Natural killer cell (primary cell): ENCODE measurements at regions not wholly inside any gene's neighbourhood (a gene's known extent, or its start where the extent isn't known, plus 50 kb on each side); places are given as distances from the start of the nearest gene placed in this dataset.
"Not testable (repeated sequence)": the region's sequence is repeated elsewhere in the genome, so short reads cannot be mapped to it uniquely, and the experiment has no call there.

Experiments used
- ATAC-seq, 3 donors: fragments of 150-1000 bp in 2 of 3; fragments of 200-7000 bp in 1 of 3; cut with Tn5 transposase; 1 replicate in 1 of 3; 2 replicates in 2 of 3; pipeline ENCODE4 v1.10.0; 2021; ENCODE audit warnings: mild to moderate bottlenecking in 2 of 3, moderate library complexity in 2 of 3
- DNase-seq, 2 donors: peaks; one replicate each; pipeline versions ENCODE4 v3.0.0 to v3.0.0-alpha.2; 2013 to 2021; ENCODE audit warnings: mixed read lengths in 1 of 2
- H3K27ac ChIP-seq: one replicate; pipeline ENCODE4 v1.5.1; 2013; ENCODE audit warnings: mild to moderate bottlenecking, low read length
- H3K27me3 ChIP-seq: one replicate; pipeline ENCODE4 v1.6.1; 2013; ENCODE audit warnings: low read length; ENCODE audit not compliant: control insufficient read depth, insufficient read depth
- H3K36me3 ChIP-seq: one replicate; pipeline ENCODE4 v1.6.1; 2013; ENCODE audit warnings: low read length; ENCODE audit not compliant: control insufficient read depth, insufficient read depth
- H3K4me1 ChIP-seq: one replicate; pipeline ENCODE4 v1.6.1; 2013; ENCODE audit warnings: low read length; ENCODE audit not compliant: control insufficient read depth, insufficient read depth
- H3K4me3 ChIP-seq: one replicate; pipeline ENCODE4 v1.5.1; 2013; ENCODE audit warnings: low read length
- H3K9me3 ChIP-seq: one replicate; pipeline ENCODE4 v1.6.1; 2013; ENCODE audit warnings: low read length; ENCODE audit not compliant: control insufficient read depth, insufficient read depth
- H3K27ac Mint-ChIP-seq, 2 donors: one replicate each; pipeline ENCODE4 v1.8.0; 2022; ENCODE audit warnings: mild to moderate bottlenecking in 2 of 2, mixed read lengths in 2 of 2, moderate library complexity in 1 of 2
- H3K27me3 Mint-ChIP-seq, 2 donors: one replicate each; pipeline ENCODE4 v1.8.0; 2022; ENCODE audit warnings: low read depth in 2 of 2, mixed read lengths in 2 of 2
- H3K36me3 Mint-ChIP-seq: one replicate; pipeline ENCODE4 v1.8.0; 2022; ENCODE audit warnings: mixed read lengths
- H3K4me1 Mint-ChIP-seq, 2 donors: one replicate each; pipeline ENCODE4 v1.8.0; 2022; ENCODE audit warnings: mixed read lengths in 2 of 2
- H3K4me3 Mint-ChIP-seq: one replicate; pipeline ENCODE4 v1.8.0; 2022; ENCODE audit warnings: mild to moderate bottlenecking, moderate library complexity, mixed read lengths
- H3K9me3 Mint-ChIP-seq, 2 donors: one replicate each; pipeline ENCODE4 v1.8.0; 2022; ENCODE audit warnings: mixed read lengths in 2 of 2
- WGBS: methylation state at CpG from one replicate; pipeline ENCODE4 v1.1.7; 2013; ENCODE audit warnings: missing lambda C conversion rate; ENCODE audit not compliant: insufficient coverage; 5-methylcytosine and 5-hydroxymethylcytosine counted together
- intact Hi-C: fragments of 100-400 bp; cut with micrococcal nuclease; formaldehyde crosslinking; loops from one replicate; pipeline ENCODE4 v1.14.2; 2022

GRCh38 chr1:149239897-149240508 lies 136.7 kb upstream of the NBPF9 start:
- not testable (repeated sequence) for H3K27ac Mint-ChIP-seq, H3K9me3 ChIP-seq

GRCh38 chr1:149240530-149240929 lies 137.2 kb upstream of the NBPF9 start:
- H3K4me3 Mint-ChIP-seq, H3K9me3 Mint-ChIP-seq, H3K4me1 ChIP-seq, DNase-seq, H3K27ac ChIP-seq, ATAC-seq, intact Hi-C loops, H3K4me1 Mint-ChIP-seq, H3K27me3 ChIP-seq, H3K27me3 Mint-ChIP-seq, H3K36me3 ChIP-seq, H3K4me3 ChIP-seq, H3K36me3 Mint-ChIP-seq, H3K9me3 ChIP-seq, H3K27ac Mint-ChIP-seq: not testable (repeated sequence)
- no CpG with 5 or more reads among the region's 14 CpGs for WGBS

More at GRCh38 chr1:149239897-149240508, 136.7 kb upstream of the NBPF9 start:
- H3K36me3 Mint-ChIP-seq, DNase-seq, H3K27me3 ChIP-seq, H3K4me1 ChIP-seq, H3K27me3 Mint-ChIP-seq, ATAC-seq, H3K4me3 Mint-ChIP-seq, intact Hi-C loops, H3K4me1 Mint-ChIP-seq, H3K9me3 Mint-ChIP-seq, H3K36me3 ChIP-seq, H3K4me3 ChIP-seq, H3K27ac ChIP-seq: not testable (repeated sequence)
- no CpG with 5 or more reads among the region's 15 CpGs for WGBS

GRCh38 chr1:149241272-149241671 lies 137.9 kb upstream of the NBPF9 start:
- H3K27ac Mint-ChIP-seq, H3K4me1 Mint-ChIP-seq, H3K4me3 Mint-ChIP-seq, DNase-seq, H3K27ac ChIP-seq, H3K27me3 Mint-ChIP-seq, H3K9me3 ChIP-seq, H3K9me3 Mint-ChIP-seq, H3K27me3 ChIP-seq, H3K4me3 ChIP-seq, ATAC-seq, H3K4me1 ChIP-seq, H3K36me3 Mint-ChIP-seq, intact Hi-C loops, H3K36me3 ChIP-seq: not testable (repeated sequence)
- WGBS, result no CpG with 5 or more reads among the region's 5 CpGs

- H3K4me3 ChIP-seq, DNase-seq, H3K4me1 Mint-ChIP-seq, H3K36me3 Mint-ChIP-seq, H3K27me3 Mint-ChIP-seq, H3K9me3 ChIP-seq, H3K27ac ChIP-seq, H3K4me3 Mint-ChIP-seq, H3K9me3 Mint-ChIP-seq, H3K27me3 ChIP-seq, H3K4me1 ChIP-seq, H3K27ac Mint-ChIP-seq, intact Hi-C loops, H3K36me3 ChIP-seq, ATAC-seq: not testable (repeated sequence)
- no CpG with 5 or more reads among the region's 4 CpGs for WGBS
Observed at GRCh38 chr1:149243572-149243971, 140.2 kb upstream of the NBPF9 start.

- H3K27ac Mint-ChIP-seq, H3K9me3 ChIP-seq, H3K9me3 Mint-ChIP-seq, intact Hi-C loops, H3K27ac ChIP-seq, H3K4me1 Mint-ChIP-seq, H3K4me3 ChIP-seq, H3K27me3 Mint-ChIP-seq, H3K27me3 ChIP-seq, H3K36me3 ChIP-seq, H3K4me3 Mint-ChIP-seq, ATAC-seq, DNase-seq, H3K4me1 ChIP-seq, H3K36me3 Mint-ChIP-seq: not testable (repeated sequence)
- WGBS, result no CpG with 5 or more reads among the region's 3 CpGs
Observed at GRCh38 chr1:149244621-149245020, 141.3 kb upstream of the NBPF9 start.

- intact Hi-C loops, H3K27ac Mint-ChIP-seq, H3K36me3 Mint-ChIP-seq, H3K36me3 ChIP-seq, H3K9me3 Mint-ChIP-seq, H3K4me1 ChIP-seq, H3K4me1 Mint-ChIP-seq, H3K27me3 Mint-ChIP-seq, H3K27me3 ChIP-seq, H3K9me3 ChIP-seq, H3K4me3 Mint-ChIP-seq, DNase-seq, H3K4me3 ChIP-seq, H3K27ac ChIP-seq, ATAC-seq: not testable (repeated sequence)
- WGBS, result no CpG with 5 or more reads among the region's 5 CpGs
Observed at GRCh38 chr1:149246212-149246611, 142.9 kb upstream of the NBPF9 start.

- H3K27ac Mint-ChIP-seq, intact Hi-C loops, H3K27me3 ChIP-seq, H3K36me3 ChIP-seq, ATAC-seq, H3K4me3 Mint-ChIP-seq, H3K4me1 ChIP-seq, H3K9me3 Mint-ChIP-seq, H3K27ac ChIP-seq, DNase-seq, H3K4me1 Mint-ChIP-seq, H3K36me3 Mint-ChIP-seq, H3K27me3 Mint-ChIP-seq, H3K4me3 ChIP-seq, H3K9me3 ChIP-seq: not testable (repeated sequence)
- WGBS, result no CpG with 5 or more reads among the region's 2 CpGs
Observed at GRCh38 chr1:149248610-149249009, 145.3 kb upstream of the NBPF9 start.

- intact Hi-C loops, H3K27ac ChIP-seq, H3K36me3 Mint-ChIP-seq, H3K4me3 Mint-ChIP-seq, H3K9me3 Mint-ChIP-seq, H3K9me3 ChIP-seq, H3K4me1 Mint-ChIP-seq, H3K4me1 ChIP-seq, H3K27ac Mint-ChIP-seq, H3K27me3 ChIP-seq, H3K36me3 ChIP-seq, H3K4me3 ChIP-seq, H3K27me3 Mint-ChIP-seq, ATAC-seq, DNase-seq: not testable (repeated sequence)
- WGBS, result no CpG with 5 or more reads among the region's 3 CpGs
Observed at GRCh38 chr1:149249850-149250467, 146.6 kb upstream of the NBPF9 start.
